ENCODE measurements at regions not wholly inside any gene's neighbourhood (a gene's known extent, or its start where the extent isn't known, plus 50 kb on each side); places are given as distances from the start of the nearest gene placed in this dataset.

DNA sequence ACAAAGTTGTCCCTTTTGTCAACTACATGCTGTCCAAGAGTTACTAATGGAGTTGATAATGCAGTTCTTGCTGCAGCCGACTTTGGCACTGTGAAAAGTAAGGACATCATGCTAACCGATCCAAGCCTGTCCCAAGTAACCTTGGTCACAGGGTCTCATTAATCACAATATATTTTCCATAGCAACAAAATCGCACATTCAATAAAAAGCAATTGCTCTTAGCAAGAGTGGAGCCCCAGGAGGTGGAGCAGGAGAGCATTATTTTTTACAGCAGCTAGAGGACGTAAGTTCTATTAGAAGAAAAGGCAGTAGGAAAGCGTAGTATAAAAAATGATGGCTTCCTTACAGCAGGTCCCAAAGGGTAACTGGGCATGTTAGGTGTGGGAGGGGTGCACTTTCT is 570.3 kb downstream of the EBF1 start:
- TF ChIP-seq EZH2 (IDR thresholded peaks at IDR 0.05; ENCODE audit: borderline replicate concordance, low read depth, low read length, severe bottlenecking) = no peak
- TF ChIP-seq, protein P1, sequence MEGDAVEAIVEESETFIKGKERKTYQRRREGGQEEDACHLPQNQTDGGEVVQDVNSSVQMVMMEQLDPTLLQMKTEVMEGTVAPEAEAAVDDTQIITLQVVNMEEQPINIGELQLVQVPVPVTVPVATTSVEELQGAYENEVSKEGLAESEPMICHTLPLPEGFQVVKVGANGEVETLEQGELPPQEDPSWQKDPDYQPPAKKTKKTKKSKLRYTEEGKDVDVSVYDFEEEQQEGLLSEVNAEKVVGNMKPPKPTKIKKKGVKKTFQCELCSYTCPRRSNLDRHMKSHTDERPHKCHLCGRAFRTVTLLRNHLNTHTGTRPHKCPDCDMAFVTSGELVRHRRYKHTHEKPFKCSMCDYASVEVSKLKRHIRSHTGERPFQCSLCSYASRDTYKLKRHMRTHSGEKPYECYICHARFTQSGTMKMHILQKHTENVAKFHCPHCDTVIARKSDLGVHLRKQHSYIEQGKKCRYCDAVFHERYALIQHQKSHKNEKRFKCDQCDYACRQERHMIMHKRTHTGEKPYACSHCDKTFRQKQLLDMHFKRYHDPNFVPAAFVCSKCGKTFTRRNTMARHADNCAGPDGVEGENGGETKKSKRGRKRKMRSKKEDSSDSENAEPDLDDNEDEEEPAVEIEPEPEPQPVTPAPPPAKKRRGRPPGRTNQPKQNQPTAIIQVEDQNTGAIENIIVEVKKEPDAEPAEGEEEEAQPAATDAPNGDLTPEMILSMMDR (IDR thresholded peaks at IDR 0.05; ENCODE audit: borderline replicate concordance, extremely low read depth, low read length, poor library complexity, severe bottlenecking) = no peak
